ENCODE measurements at regions not wholly inside any gene's neighbourhood (a gene's known extent, or its start where the extent isn't known, plus 50 kb on each side); places are given as distances from the start of the nearest gene placed in this dataset.

GRCh38 chr14:95464103-95464502 lies 52.3 kb downstream of the SYNE3 start:
- no peak for TF ChIP-seq TAF1 (IDR thresholded peaks at IDR 0.05; ENCODE audit: borderline replicate concordance, insufficient read depth, low read length)
- no peak for TF ChIP-seq POLR2AphosphoS5 (IDR thresholded peaks at IDR 0.05; ENCODE audit: low read depth, low read length)
- TF ChIP-seq SIN3A (IDR thresholded peaks at IDR 0.05; ENCODE audit: borderline replicate concordance, insufficient read depth, low read length): no peak
